Mucosa of descending colon (tissue), 3 donors: ENCODE measurements at regions not wholly inside any gene's neighbourhood (a gene's known extent, or its start where the extent isn't known, plus 50 kb on each side); places are given as distances from the start of the nearest gene placed in this dataset.

Source experiments
- ATAC-seq: fragments of 200-7000 bp; cut with Tn5 transposase; one replicate; pipeline ENCODE4 v1.9.1; 2020; ENCODE audit warnings: mild to moderate bottlenecking, moderate library complexity
- DNase-seq, 3 donors: peaks; one replicate each; pipeline ENCODE4 v3.0.0-alpha.2; 2020
- H3K36me3 ChIP-seq: fragments of 200-600 bp; one replicate; pipeline ENCODE4 v1.8.0; 2021; ENCODE audit warnings: low read depth, mild to moderate bottlenecking
- H3K4me1 ChIP-seq: fragments of 200-600 bp; one replicate; pipeline ENCODE4 v1.8.0; 2021; ENCODE audit warnings: low read depth, mild to moderate bottlenecking
- H3K4me3 ChIP-seq: fragments of 200-600 bp; one replicate; pipeline ENCODE4 v1.8.0; 2021; ENCODE audit warnings: mild to moderate bottlenecking
- H3K9me3 ChIP-seq: fragments of 200-600 bp; one replicate; pipeline ENCODE4 v1.8.0; 2021; ENCODE audit warnings: mild to moderate bottlenecking
- CTCF ChIP-seq: fragments of 200-600 bp; IDR thresholded peaks from one replicate; pipeline ENCODE4 v1.8.0; 2022; ENCODE audit warnings: antibody characterized with exemption, mild to moderate bottlenecking
- intact Hi-C, 2 donors: fragments of 100-400 bp; cut with DNase I in 1 of 2; cut with micrococcal nuclease in 1 of 2; formaldehyde crosslinking; loops; one replicate each; pipeline versions ENCODE4 v1.11.0 to v1.11.1; 2022; cut with DNase I, micrococcal nuclease
- donor health status: DM: no; HTN: no; CAD: no; lungs with moderate emphysema.
- donor health status: DM: no; HTN: no; CAD: no.
- donor health status: DM: no; HTN: yes; CAD: no.

GRCh38 chr1:115419571-115419970 is 81.5 kb upstream of the NGF start:
- no peak for DNase-seq

GRCh38 chr1:115413621-115414020 is 75.6 kb upstream of the NGF start:
- no peaks in the 10 kb centered on the region for H3K4me1 ChIP-seq
- no peaks in the 10 kb centered on the region for H3K36me3 ChIP-seq
- DNase-seq (no peak), ATAC-seq (no peak)
- no peaks in the 10 kb centered on the region for H3K9me3 ChIP-seq
- no peak for TF ChIP-seq CTCF
- no peak overlapping the region for H3K4me3 ChIP-seq
- intact Hi-C loops: no loop called here

More at GRCh38 chr1:115419571-115419970, 81.5 kb upstream of the NGF start:
- H3K4me1 ChIP-seq: no peaks in the 10 kb centered on the region
- intact Hi-C loops: no loop called here
- no peaks in the 10 kb centered on the region for H3K36me3 ChIP-seq
- no peak for TF ChIP-seq CTCF
- H3K9me3 ChIP-seq: no peaks in the 10 kb centered on the region
- no peak overlapping the region for H3K4me3 ChIP-seq
- no peak for ATAC-seq

- no peak for TF ChIP-seq CTCF
Observed at GRCh38 chr1:115413208-115413607, 75.2 kb upstream of the NGF start.

GRCh38 chr1:115412733-115413132 is 74.7 kb upstream of the NGF start:
- ATAC-seq (no peak), DNase-seq (no peak)
- Histone ChIP-seq H3K4me1 (no peaks in the 10 kb centered on the region), H3K36me3 (no peaks in the 10 kb centered on the region), H3K4me3 (no peak overlapping the region), H3K9me3 (no peaks in the 10 kb centered on the region)
- intact Hi-C loops: no loop called here
- TF ChIP-seq CTCF: no peak

More at GRCh38 chr1:115413208-115413607, 75.2 kb upstream of the NGF start:
- DNase-seq (no peak), ATAC-seq (no peak)
- H3K4me1 ChIP-seq: no peaks in the 10 kb centered on the region
- no peak overlapping the region for H3K4me3 ChIP-seq
- intact Hi-C loops: no loop called here
- H3K9me3 ChIP-seq: no peaks in the 10 kb centered on the region
- no peaks in the 10 kb centered on the region for H3K36me3 ChIP-seq

- DNase-seq: no peak
Observed at GRCh38 chr1:115412286-115412685, 74.2 kb upstream of the NGF start.

More at GRCh38 chr1:115412286-115412685, 74.2 kb upstream of the NGF start:
- TF ChIP-seq CTCF: no peak
- no peaks in the 10 kb centered on the region for H3K4me1 ChIP-seq
- intact Hi-C loops: no loop called here
- H3K36me3 ChIP-seq: no peaks in the 10 kb centered on the region
- no peak overlapping the region for H3K4me3 ChIP-seq
- no peak for ATAC-seq
- no peaks in the 10 kb centered on the region for H3K9me3 ChIP-seq
